MG63 (cell line): ENCODE measurements at regions not wholly inside any gene's neighbourhood (a gene's known extent, or its start where the extent isn't known, plus 50 kb on each side); places are given as distances from the start of the nearest gene placed in this dataset.

Experiments
- DNase-seq: peaks from one replicate; pipeline ENCODE4 v3.0.0-alpha.2; 2020
- H3K27me3 ChIP-seq: fragments of 250-450 bp; sonication (Bioruptor Pico); 2 replicates; pipeline ENCODE4 v1.5.1; 2020; ENCODE audit warnings: mild to moderate bottlenecking, moderate library complexity
- H3K36me3 ChIP-seq: fragments of 250-450 bp; sonication (Bioruptor Pico); 2 replicates; pipeline ENCODE4 v1.5.1; 2020; ENCODE audit warnings: mild to moderate bottlenecking, moderate library complexity
- H3K4me3 ChIP-seq: fragments of 250-450 bp; sonication (Bioruptor Pico); 2 replicates; pipeline ENCODE4 v1.5.1; 2020; ENCODE audit warnings: mild to moderate bottlenecking, moderate library complexity
- H3K9me3 ChIP-seq: fragments of 250-450 bp; sonication (Bioruptor Pico); 2 replicates; pipeline ENCODE4 v1.5.1; 2020; ENCODE audit warnings: mild to moderate bottlenecking, moderate library complexity

GRCh38 chr13:106621833-106622232, 53.9 kb upstream of the ARGLU1 start:
- Histone ChIP-seq H3K27me3 (peaks cover 22% of the 10 kb centered on the region), H3K4me3 (no peak overlapping the region), H3K36me3 (no peaks in the 10 kb centered on the region), H3K9me3 (no peaks in the 10 kb centered on the region)
- no peak for DNase-seq

- Histone ChIP-seq H3K36me3 (no peaks in the 10 kb centered on the region), H3K9me3 (no peaks in the 10 kb centered on the region), H3K27me3 (peaks cover 22% of the 10 kb centered on the region), H3K4me3 (no peak overlapping the region)
- DNase-seq = no peak
These were observed 52.0 kb upstream of the ARGLU1 start for GRCh38 chr13:106619688-106620555.
